ENCODE measurements at regions not wholly inside any gene's neighbourhood (a gene's known extent, or its start where the extent isn't known, plus 50 kb on each side); places are given as distances from the start of the nearest gene placed in this dataset.

DNA sequence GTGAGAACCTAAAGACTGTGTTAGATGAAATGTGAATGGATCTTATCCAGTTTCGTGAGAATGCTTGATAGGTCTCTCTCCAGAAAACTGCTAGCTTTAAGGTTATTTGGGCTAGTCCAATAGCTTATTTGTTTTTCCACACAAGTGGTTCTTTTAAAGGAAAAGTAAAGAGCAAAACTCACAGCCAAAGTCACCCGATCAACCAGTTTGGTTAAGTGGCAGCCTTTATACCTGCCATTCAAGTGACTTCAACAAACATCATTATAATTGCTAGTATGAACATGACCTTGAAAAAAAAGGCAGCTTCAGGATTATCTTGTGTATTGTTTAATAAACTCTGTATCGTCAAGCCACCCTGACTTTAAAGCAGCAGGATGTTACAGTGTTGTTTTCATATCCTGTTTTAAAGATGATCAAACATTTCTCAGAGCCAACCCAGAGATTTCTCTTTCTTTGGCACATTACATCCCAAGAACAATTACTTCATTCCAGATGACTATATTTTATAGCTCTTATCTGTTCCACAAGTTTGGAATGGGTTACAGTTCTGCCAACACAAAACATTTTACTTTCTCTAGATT is 253.4 kb downstream of the EPHA7 start:
- Mint-ChIP-seq H3K4me1 (no peaks in the 10 kb centered on the region), H3K36me3 (ENCODE audit: low read depth) (no peaks in the 10 kb centered on the region), H3K27me3 (ENCODE audit: low read depth) (no peaks in the 10 kb centered on the region), H3K9me3 (no peaks in the 10 kb centered on the region), H3K4me3 (no peak overlapping the region), H3K27ac (no peak overlapping the region)
- TF ChIP-seq, protein P1, sequence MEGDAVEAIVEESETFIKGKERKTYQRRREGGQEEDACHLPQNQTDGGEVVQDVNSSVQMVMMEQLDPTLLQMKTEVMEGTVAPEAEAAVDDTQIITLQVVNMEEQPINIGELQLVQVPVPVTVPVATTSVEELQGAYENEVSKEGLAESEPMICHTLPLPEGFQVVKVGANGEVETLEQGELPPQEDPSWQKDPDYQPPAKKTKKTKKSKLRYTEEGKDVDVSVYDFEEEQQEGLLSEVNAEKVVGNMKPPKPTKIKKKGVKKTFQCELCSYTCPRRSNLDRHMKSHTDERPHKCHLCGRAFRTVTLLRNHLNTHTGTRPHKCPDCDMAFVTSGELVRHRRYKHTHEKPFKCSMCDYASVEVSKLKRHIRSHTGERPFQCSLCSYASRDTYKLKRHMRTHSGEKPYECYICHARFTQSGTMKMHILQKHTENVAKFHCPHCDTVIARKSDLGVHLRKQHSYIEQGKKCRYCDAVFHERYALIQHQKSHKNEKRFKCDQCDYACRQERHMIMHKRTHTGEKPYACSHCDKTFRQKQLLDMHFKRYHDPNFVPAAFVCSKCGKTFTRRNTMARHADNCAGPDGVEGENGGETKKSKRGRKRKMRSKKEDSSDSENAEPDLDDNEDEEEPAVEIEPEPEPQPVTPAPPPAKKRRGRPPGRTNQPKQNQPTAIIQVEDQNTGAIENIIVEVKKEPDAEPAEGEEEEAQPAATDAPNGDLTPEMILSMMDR (IDR thresholded peaks at IDR 0.05; ENCODE audit: unreplicated experiment in 3 of 3): no peak

- no peaks in the 10 kb centered on the region for H3K36me3 Mint-ChIP-seq (ENCODE audit: low read depth)
- TF ChIP-seq, protein P1 (IDR thresholded peaks at IDR 0.05; ENCODE audit: unreplicated experiment in 3 of 3): no peak
- H3K4me3 Mint-ChIP-seq: no peak overlapping the region
- no peak overlapping the region for H3K27ac Mint-ChIP-seq
- no peaks in the 10 kb centered on the region for H3K9me3 Mint-ChIP-seq
- H3K27me3 Mint-ChIP-seq (ENCODE audit: low read depth): no peaks in the 10 kb centered on the region
- H3K4me1 Mint-ChIP-seq: no peaks in the 10 kb centered on the region
These were observed 254.6 kb downstream of the EPHA7 start for GRCh38 chr6:93164781-93165180.

DNA sequence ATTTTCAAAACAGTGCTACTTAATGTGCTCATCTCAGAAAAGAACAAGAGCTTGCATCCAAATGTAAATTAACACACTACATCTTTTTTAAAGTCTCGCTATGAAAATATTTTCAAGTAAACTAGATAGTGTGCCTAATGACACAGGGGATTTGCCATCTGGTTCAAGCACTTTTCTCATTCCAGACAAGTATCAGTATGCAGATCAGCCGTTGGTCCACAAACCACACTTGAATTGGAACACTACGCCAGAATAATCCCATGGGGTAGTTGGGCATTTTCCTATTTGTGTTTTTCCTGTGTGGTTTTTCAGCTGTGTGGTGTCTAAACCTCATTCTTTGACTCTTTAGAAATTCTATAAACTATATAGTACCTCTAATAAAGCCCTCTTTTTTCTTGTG is 256.2 kb downstream of the EPHA7 start:
- no peaks in the 10 kb centered on the region for H3K27me3 Mint-ChIP-seq (ENCODE audit: low read depth)
- no peak overlapping the region for H3K27ac Mint-ChIP-seq
- H3K36me3 Mint-ChIP-seq (ENCODE audit: low read depth): no peaks in the 10 kb centered on the region
- peaks cover 8% of the 10 kb centered on the region for H3K9me3 Mint-ChIP-seq
- H3K4me1 Mint-ChIP-seq: no peaks in the 10 kb centered on the region
- TF ChIP-seq, protein P1 (IDR thresholded peaks at IDR 0.05; ENCODE audit: unreplicated experiment in 3 of 3): no peak
- no peak overlapping the region for H3K4me3 Mint-ChIP-seq

- TF ChIP-seq, protein P1 (IDR thresholded peaks at IDR 0.05; ENCODE audit: unreplicated experiment in 3 of 3): no peak
- H3K27ac Mint-ChIP-seq: no peak overlapping the region
- no peaks in the 10 kb centered on the region for H3K4me1 Mint-ChIP-seq
- no peaks in the 10 kb centered on the region for H3K27me3 Mint-ChIP-seq (ENCODE audit: low read depth)
- H3K36me3 Mint-ChIP-seq (ENCODE audit: low read depth): no peaks in the 10 kb centered on the region
- no peak overlapping the region for H3K4me3 Mint-ChIP-seq
- no peaks in the 10 kb centered on the region for H3K9me3 Mint-ChIP-seq
These were observed 279.8 kb downstream of the EPHA7 start for GRCh38 chr6:93139408-93140081.

DNA sequence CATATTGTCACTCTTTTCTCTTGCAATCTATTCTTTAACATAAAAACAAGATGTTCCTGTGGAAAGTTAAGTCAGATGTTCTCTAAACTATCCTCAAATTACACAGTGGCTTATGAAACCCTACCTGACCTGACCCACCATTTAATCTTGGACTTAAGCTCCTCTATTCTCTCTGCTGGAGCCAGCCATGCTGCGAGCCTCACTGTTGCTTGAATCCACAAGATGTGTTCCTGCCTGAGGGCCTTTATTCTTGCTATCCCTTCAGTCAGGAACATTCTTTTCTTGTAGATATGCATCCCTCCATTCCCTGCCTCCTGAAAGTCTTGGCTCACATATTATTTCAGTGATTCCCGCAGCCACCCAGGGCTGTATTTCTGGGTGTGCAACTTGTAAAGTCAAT is 283.2 kb downstream of the EPHA7 start:
- H3K27ac Mint-ChIP-seq: no peak overlapping the region
- no peaks in the 10 kb centered on the region for H3K36me3 Mint-ChIP-seq (ENCODE audit: low read depth)
- H3K9me3 Mint-ChIP-seq: no peaks in the 10 kb centered on the region
- no peaks in the 10 kb centered on the region for H3K27me3 Mint-ChIP-seq (ENCODE audit: low read depth)
- no peak overlapping the region for H3K4me3 Mint-ChIP-seq
- TF ChIP-seq, protein P1 (IDR thresholded peaks at IDR 0.05; ENCODE audit: unreplicated experiment in 3 of 3): no peak
- no peaks in the 10 kb centered on the region for H3K4me1 Mint-ChIP-seq

Measured in nephron (organoid).